HepG2 (cell line): ENCODE measurements at regions not wholly inside any gene's neighbourhood (a gene's known extent, or its start where the extent isn't known, plus 50 kb on each side); places are given as distances from the start of the nearest gene placed in this dataset.

Experiments
- CTCF ChIP-seq: sonication (generic); formaldehyde crosslinking; IDR thresholded peaks from 2 replicates; pipeline ENCODE4 v1.5.0; 2020; ENCODE audit warnings: mild to moderate bottlenecking, missing genetic modification reagents, moderate library complexity
- EZH2 ChIP-seq: conservative IDR thresholded peaks from 2 replicates; pipeline ENCODE4 v1.6.1; 2012; ENCODE audit warnings: mild to moderate bottlenecking, low read depth, low read length, moderate library complexity
- MAX ChIP-seq: IDR thresholded peaks from 2 replicates; pipeline ENCODE4 v1.6.1; 2012; ENCODE audit warnings: inconsistent platforms
- MAZ ChIP-seq, 2 experiments: sonication (generic) in 1 of 2; formaldehyde crosslinking in 1 of 2; IDR thresholded peaks; 2 replicates each; pipeline versions ENCODE4 v1.5.0 to v1.6.1; 2012 to 2020; ENCODE audit warnings: low read depth in 2 of 2, mild to moderate bottlenecking in 2 of 2, borderline replicate concordance in 1 of 2, improper control_type of control experiment in 1 of 2, low read length in 1 of 2, missing genetic modification reagents in 1 of 2, moderate library complexity in 1 of 2
- POLR2A ChIP-seq, 2 experiments: IDR thresholded peaks; 2 replicates each; pipeline ENCODE4 v1.6.1; 2011; ENCODE audit warnings: low read depth in 2 of 2, low read length in 2 of 2, mild to moderate bottlenecking in 1 of 2, moderate library complexity in 1 of 2; ENCODE audit not compliant: insufficient read depth in 1 of 2
- RAD21 ChIP-seq: fragments of 450-650 bp; formaldehyde crosslinking; IDR thresholded peaks from 2 replicates; pipeline ENCODE4 v1.5.0; 2020; ENCODE audit warnings: mild to moderate bottlenecking
- RNF219 ChIP-seq: sonication (generic); formaldehyde crosslinking; IDR thresholded peaks from 2 replicates; pipeline ENCODE4 v1.5.0; 2020; ENCODE audit warnings: mild to moderate bottlenecking, missing genetic modification reagents
- SMC3 ChIP-seq: IDR thresholded peaks from 2 replicates; pipeline ENCODE4 v1.6.1; 2011; ENCODE audit warnings: low read length, improper control_type of control experiment
- SP5 ChIP-seq: IDR thresholded peaks from 2 replicates; pipeline ENCODE4 v1.6.1; 2016; ENCODE audit warnings: low read depth, borderline replicate concordance
- SRSF4 ChIP-seq: fragments of 200-400 bp; formaldehyde crosslinking; IDR thresholded peaks from one replicate; pipeline ENCODE4 v1.6.1; 2018; ENCODE audit warnings: mild to moderate bottlenecking, low read depth, low read length, moderate library complexity; ENCODE audit not compliant: poor library complexity, severe bottlenecking
- ZNF446 ChIP-seq: sonication (generic); formaldehyde crosslinking; IDR thresholded peaks from 2 replicates; pipeline ENCODE4 v1.5.0; 2020; ENCODE audit warnings: mild to moderate bottlenecking, missing genetic modification reagents

- TF ChIP-seq SRSF4 (no peak), POLR2A (IDR thresholded peaks at IDR 0.05; ENCODE audit: insufficient read depth in 1 of 2, low read depth in 2 of 2, low read length in 2 of 2) (no peak), CTCF (CRISPR knock-in tag) (no peak), SP5 (no peak), MAZ (IDR thresholded peaks at IDR 0.05; ENCODE audit: borderline replicate concordance, low read depth, low read length) (no peak), MAZ (CRISPR knock-in tag; IDR thresholded peaks at IDR 0.05; ENCODE audit: low read depth) (no peak), ZNF446 (CRISPR knock-in tag) (no peak), MAX (0 out of 2 replicates have a peak, but pooled peaks have one; percentile 15), RAD21 (CRISPR knock-in tag) (no peak), SMC3 (no peak), RNF219 (CRISPR knock-in tag) (no peak), EZH2 (no peak)
These were observed 135.3 kb downstream of the RTP5 start for GRCh38 chr2:242004902-242005230.
